Fibroblast of villous mesenchyme (primary cell): ENCODE measurements at regions not wholly inside any gene's neighbourhood (a gene's known extent, or its start where the extent isn't known, plus 50 kb on each side); places are given as distances from the start of the nearest gene placed in this dataset.

ENCODE experiments used
- DNase-seq: peaks from one replicate; pipeline ENCODE4 v3.0.0-alpha.2; 2010; ENCODE audit warnings: low read depth
- H3K4me3 ChIP-seq: 2 replicates; pipeline ENCODE4 v1.5.1; 2011; ENCODE audit warnings: low read depth, mild to moderate bottlenecking, low read length
- TF ChIP-seq, protein P1 (sequence below): IDR thresholded peaks from 2 replicates; pipeline ENCODE4 v1.5.1; 2012; ENCODE audit warnings: low read depth, mild to moderate bottlenecking, low read length; ENCODE audit not compliant: insufficient read depth

DNA sequence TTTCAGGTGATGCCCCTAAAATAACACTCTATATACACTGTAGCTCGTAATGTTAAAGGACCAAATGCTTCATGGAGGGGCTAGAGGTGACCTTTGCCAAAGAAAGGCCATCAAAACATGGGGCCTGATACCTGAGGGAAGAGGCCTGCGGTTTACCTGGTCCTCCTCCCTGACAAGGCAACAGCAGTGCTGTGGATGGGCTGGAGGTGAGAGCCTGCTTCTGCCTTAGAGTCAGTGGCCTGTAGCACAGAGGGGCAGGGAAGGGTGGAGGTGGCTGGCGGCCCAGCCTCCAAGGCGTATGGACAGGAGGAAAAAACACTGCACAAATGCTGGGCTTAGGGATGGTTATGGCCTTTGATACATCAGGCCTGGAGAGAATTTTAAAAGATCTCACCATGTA is 137.8 kb upstream of the USP38 start:
- TF ChIP-seq, protein P1, sequence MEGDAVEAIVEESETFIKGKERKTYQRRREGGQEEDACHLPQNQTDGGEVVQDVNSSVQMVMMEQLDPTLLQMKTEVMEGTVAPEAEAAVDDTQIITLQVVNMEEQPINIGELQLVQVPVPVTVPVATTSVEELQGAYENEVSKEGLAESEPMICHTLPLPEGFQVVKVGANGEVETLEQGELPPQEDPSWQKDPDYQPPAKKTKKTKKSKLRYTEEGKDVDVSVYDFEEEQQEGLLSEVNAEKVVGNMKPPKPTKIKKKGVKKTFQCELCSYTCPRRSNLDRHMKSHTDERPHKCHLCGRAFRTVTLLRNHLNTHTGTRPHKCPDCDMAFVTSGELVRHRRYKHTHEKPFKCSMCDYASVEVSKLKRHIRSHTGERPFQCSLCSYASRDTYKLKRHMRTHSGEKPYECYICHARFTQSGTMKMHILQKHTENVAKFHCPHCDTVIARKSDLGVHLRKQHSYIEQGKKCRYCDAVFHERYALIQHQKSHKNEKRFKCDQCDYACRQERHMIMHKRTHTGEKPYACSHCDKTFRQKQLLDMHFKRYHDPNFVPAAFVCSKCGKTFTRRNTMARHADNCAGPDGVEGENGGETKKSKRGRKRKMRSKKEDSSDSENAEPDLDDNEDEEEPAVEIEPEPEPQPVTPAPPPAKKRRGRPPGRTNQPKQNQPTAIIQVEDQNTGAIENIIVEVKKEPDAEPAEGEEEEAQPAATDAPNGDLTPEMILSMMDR = no peak
- DNase-seq = no peak
- no peak overlapping the region for H3K4me3 ChIP-seq

DNA sequence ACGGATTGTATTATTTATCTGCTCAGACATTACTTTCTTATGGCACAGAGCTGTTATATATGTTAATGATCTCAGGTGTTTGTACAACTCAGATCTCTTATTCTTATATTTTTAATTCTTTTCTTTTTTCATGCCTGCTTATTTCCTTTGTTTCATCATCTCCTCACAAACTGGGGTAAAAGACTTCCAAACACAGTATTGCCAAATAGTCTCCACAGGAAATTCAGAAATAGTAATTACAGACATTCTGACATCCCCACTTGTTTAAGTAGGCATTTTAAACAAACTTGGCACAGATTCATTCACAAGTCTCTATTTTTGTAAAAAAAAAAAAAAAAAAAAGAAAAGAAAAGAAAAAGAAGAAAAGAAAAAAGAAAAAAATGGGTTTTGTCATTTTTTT is 129.7 kb upstream of the USP38 start:
- H3K4me3 ChIP-seq = no peak overlapping the region
- no peak for DNase-seq
- TF ChIP-seq, protein P1 = no peak

DNA sequence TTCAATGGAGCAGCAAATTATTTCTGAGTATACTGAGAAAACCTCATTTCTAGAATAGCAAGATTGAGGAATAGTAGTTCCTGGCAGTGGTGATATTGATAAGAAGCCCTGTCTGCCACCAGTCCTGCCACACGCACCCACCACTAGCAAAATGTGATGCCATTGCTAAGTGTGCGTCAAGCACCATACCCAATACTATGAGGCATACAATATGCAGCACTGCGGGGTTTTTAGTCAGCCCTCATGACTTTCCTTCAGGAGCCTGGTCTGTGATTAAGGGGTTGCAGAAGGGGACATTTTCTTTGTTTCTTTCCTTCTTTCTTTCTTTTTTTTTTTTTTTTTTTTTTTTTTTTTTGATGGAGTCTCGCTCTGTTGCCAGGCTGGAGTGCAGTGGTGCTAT is 128.7 kb upstream of the USP38 start:
- no peak overlapping the region for H3K4me3 ChIP-seq
- TF ChIP-seq, protein P1 = no peak
- no peak for DNase-seq

DNA sequence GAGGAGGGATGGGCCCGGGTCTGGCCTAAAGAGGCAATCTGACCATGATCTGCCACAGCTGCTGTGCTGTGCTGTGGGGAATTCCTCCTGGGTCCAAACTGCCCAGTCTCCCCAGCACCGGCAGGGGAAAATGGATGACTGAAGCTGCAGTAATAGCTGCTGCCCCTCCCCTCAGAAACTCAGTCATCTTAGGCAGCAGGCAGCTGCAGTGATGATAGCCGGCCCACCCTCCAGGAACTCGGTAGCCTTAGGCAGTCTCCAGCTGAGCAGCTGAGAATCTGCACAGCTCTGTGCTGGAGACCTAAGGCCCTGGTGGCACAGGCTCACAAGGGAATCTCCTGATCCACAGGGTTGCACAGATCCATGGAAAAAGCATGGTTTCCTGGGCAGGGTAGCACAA is 113.4 kb upstream of the USP38 start:
- TF ChIP-seq, protein P1 = no peak
- DNase-seq = no peak
- no peak overlapping the region for H3K4me3 ChIP-seq

DNA sequence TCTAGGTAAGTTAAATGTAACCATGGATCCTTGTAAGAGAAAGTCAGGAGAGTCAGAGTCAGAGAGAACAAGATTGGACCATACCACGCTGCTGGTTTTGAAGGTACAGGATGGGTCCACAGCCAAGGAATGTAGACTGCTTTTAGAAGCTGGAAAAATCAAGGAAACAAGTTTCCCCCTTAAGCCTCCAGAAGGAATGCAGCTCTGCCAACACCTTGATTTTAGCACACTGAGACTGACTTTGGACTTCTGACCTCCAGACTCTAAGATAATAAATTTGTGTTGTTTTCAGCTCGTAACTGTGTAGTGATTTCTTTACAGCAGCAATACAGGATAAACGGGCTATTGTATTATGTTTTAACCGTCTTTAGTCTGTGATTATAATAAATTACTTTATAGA is 108.0 kb upstream of the USP38 start:
- no peak for DNase-seq
- TF ChIP-seq, protein P1 = no peak
- no peak overlapping the region for H3K4me3 ChIP-seq

DNA sequence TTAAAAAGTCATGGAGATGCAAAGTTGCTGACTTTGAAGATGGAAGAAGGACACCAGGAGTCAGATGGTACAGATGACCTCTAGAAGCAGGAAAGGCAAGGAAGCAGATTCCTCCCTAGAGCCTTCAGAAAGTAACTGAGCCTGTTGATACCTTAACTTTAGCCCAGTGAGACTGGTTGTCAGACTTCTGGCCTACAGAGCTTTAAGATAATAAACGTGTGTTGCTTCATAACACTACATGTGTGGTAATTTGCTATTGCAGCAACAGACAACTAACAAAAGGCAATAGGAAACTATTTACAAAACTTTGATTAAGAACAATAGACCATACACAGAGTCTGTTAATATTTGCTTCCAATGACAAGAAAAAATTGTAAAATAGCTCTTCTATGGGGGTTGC is 102.0 kb upstream of the USP38 start:
- TF ChIP-seq, protein P1 = no peak
- DNase-seq = no peak
- no peak overlapping the region for H3K4me3 ChIP-seq

DNA sequence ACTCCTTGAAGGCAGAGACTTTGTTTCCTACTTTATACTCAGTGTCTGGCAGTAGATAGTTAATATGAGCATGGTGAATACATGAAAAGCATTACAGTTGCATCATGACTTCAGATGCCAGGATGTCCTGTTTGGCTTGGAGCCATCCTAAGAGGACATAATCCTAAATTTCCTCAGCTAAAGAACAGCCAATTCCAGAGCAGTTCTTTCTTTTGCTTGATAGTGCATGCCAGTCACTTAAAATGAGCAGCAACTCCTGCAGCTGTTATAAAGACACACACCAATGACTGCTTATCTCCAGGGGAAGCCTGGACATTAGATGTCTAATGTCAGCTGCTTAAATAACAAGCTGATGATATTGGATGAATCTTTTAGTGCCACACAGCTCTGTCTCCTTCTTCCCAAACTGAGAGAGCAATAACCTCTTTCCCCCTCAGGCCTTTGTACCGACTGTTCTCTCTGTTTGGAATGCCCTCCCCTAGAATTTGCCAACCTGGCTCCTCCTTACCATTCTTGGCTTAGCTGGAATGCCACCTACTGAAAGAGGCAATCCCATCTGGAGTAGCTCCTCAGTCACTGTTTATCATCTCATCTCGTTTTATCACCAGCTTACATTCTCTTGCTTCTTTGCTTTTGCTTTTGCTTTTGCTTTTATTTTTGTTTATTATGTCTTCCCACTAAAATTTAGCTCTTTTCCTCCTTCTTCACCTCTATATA is 100.8 kb upstream of the USP38 start:
- no peak overlapping the region for H3K4me3 ChIP-seq
- TF ChIP-seq, protein P1 = no peak
- no peak for DNase-seq
